ENCODE measurements at regions not wholly inside any gene's neighbourhood (a gene's known extent, or its start where the extent isn't known, plus 50 kb on each side); places are given as distances from the start of the nearest gene placed in this dataset.

DNA sequence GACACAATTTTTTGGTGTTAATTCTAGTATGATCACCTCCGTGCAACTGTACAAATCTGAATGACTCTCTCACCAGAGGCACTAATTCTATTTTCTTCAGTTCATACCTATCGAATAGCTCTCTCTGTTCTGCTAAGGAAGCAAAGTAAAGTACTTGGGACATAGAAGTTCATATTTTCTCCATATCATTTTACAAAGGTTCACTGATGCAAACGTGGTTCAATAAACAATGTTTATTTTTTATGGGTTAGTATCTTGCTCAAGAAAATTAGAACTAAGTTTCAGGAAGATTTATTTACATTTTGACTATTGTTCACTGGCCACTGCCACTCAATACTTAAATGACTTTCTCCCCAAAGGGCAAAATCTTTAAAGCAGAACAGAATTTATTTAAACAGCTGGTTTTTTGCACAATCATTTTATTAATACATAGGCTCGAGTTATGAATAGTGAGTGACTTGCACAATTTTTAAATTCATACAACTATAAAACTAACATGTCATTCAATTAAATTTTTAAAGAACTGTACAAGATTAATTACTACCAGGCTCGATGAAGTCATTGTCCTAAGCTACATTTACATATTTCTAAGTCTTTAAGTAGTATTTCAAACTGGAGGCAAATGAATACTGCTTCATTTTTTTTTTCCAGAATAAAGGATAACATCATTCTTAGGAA is 255.8 kb downstream of the C16orf95 start:
- TF ChIP-seq CTCF (IDR thresholded peaks at IDR 0.05), result no peak
- TF ChIP-seq ZFX (IDR thresholded peaks at IDR 0.05; ENCODE audit: borderline replicate concordance), result no peak

Data from 22Rv1 (cell line).